CD4-positive, alpha-beta T cell treated with Interleukin-4 for 1 hour (primary cell): ENCODE measurements at regions not wholly inside any gene's neighbourhood (a gene's known extent, or its start where the extent isn't known, plus 50 kb on each side); places are given as distances from the start of the nearest gene placed in this dataset.
A peak's percentile ranks its signal among the peaks of the same experiment; 100 is the strongest.
"Not testable (repeated sequence)": the region's sequence is repeated elsewhere in the genome, so short reads cannot be mapped to it uniquely, and the experiment has no call there.

Experiments
- DNase-seq, 2 donors: peaks; one replicate each; pipeline ENCODE4 v3.0.0-alpha.2; 2020 to 2022

GRCh38 chr1:172755099-172755498 lies 96.2 kb downstream of the FASLG start:
- no peak for DNase-seq

GRCh38 chr1:172756024-172756423 lies 97.1 kb downstream of the FASLG start:
- DNase-seq: no peak

DNA sequence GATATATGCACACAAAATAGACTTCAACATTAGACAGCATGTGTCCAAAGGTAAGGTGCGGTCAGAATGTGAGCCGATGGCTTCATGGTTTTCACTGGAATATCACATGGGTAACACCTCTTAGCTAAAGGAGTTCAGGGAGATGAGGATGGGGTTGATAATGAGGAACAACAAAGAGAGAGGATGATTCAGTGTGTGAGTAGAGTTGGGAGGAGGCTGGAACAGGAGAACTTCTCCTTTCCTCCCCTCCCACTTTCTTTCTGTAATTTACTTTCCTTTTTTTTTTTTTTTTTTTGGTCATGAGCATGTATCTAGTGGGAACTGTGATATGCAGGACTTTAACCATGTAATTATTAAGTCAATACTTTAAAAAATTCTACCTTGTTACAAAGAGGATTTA lies 99.4 kb downstream of the FASLG start:
- DNase-seq: no peak

GRCh38 chr1:172760121-172760520 lies 101.2 kb downstream of the FASLG start:
- no peak for DNase-seq

- no peak for DNase-seq
Measured at GRCh38 chr1:172761581-172762486, 102.9 kb downstream of the FASLG start.

GRCh38 chr1:172763057-172763456 lies 104.2 kb downstream of the FASLG start:
- DNase-seq: no peak

- peak in 1 of 2 donors; percentile 49 for DNase-seq
Measured at GRCh38 chr1:172764378-172764777, 105.5 kb downstream of the FASLG start.

DNA sequence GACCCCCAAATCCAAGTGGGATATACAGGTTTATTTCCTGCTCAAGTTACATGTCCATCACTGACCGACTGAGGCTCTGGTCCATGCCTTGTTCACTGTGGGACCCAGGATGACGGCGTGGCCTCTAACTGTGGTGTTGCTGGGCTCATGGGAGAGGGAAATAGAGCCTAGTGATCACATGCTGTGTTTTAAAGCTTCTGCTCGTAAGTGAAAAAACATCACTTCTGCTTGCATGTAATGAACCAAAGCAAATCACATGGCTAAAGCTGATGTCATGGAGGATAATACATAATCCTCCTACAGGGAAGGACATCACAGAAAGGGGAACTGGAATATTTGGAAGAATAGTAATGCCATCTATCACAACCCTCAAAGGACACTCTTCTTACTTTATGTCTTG lies 107.6 kb downstream of the FASLG start:
- no peak for DNase-seq

DNA sequence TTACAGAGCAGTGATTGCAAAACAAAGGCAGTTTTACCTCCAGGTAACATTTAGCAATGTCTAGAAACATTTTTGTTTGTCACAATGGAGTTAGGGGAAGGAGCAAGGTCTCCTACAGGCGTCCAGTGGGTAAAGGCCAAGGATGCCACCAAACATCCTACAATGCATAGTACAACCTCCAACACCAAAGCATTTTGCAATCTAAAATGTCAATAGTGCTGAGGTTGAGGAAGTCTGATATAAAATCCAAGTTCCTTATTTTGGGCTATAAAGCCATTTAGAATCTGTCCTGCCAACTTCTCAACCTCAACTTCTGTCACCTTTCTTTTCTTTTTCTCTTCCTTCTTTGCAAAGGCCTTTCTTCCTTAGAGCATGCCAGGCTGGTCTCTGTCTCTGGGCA lies 111.2 kb downstream of the FASLG start:
- DNase-seq: no peak

DNA sequence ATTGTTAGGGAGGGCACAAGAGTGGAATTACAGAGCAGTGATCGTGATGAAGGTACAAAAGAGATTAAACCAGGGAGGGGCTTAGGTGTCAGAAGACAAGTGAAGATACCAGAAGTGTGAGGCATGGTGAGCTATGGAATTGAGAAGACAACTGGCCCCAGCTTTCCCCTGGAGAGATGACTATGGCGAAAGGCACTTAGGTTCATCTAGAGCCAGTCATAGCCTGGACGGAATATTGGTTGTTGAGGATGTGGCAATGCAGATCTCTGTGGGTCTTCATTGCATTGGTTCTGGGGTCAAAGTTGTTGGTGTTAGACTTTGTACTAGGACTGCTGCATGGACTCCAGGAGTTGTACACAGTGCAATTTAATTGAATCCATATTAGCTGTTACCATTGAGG lies 115.7 kb downstream of the FASLG start:
- no peak for DNase-seq

- DNase-seq: no peak
Measured at GRCh38 chr1:172775606-172776005, 116.7 kb downstream of the FASLG start.

DNA sequence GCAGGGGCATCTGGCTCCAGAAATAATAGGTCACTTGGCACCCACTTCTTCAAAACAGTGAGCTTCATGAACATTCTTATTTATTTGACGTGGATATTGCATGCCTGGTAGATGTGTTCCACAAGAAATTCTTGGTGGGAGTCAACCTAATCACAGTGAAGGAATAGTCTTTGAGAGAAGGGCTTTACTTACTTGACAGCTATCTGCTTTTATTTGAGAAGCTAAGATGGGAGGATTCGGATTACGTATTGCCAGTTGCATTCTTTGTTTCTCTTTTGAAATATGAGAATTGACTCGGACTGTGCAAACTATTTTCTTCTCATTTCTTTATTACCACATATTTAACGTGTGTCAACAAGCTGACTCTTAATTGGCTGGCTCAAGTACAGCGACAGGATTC lies 117.2 kb downstream of the FASLG start:
- no peak for DNase-seq

- DNase-seq: no peak
Measured at GRCh38 chr1:172777767-172778166, 118.9 kb downstream of the FASLG start.

DNA sequence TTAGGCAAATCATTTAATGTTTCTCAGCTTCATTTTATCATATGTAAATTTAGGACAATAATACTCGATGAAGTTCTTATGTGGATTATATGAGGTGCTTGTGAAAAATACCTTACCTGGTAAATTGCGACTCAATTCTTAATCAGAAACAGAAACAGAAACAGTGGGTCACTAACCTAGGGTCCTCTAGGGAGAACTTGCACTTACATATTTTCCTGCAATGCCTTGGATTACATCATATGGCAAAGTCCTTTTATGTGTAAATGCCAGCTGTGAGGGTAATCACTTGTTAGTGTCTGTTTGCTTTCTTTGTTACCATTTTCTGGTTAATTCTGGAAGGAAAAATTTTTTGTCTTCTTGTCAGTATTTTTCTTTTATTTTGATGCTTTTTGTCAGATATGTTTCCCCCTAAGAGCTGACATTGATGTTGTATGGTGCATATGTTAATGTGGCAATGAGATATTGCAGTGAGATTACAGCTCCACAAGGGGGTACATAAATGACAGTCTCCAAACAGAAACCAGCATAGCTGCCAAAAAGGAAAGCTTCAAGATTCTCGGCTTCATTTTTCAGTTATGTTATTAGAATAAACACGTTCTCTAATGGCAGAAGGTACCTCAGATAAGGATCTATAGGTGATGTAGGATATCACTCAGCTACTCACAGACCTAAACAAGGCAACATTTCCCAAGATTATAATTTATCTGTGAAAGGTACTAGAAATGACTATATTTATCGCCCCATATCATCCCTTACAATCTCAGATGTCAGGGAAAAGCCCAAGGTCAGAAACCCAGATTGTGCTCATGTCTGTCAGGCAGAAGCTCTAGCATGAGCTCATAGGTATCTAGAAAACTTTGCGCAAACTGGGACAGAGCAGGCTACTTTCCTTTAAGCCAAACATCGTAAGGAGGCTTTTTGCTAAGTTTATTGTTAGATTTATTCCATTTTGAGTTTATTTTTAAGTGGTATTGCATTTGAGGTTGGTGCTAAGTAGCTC lies 119.9 kb downstream of the FASLG start:
- peak in 1 of 2 donors; percentile 42 for DNase-seq

DNA sequence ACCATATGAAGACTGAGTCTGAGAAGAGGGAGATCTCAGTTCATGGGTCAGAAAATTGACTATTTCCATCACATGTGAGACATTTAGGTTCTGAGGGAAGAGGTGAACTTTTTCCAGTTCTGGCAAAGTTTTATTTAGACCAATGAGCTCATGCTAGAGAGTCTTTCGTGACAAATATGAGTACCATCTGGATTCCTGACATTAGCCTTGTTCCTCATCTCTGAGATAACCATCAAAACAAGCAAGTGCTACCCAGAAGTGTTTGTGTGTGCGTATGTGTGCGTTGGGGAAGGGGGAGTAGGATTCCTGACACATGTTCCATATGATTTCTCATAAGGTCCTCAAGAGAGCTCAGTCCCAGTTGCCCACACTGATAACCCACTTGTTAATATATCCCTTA lies 120.6 kb downstream of the FASLG start:
- no peak for DNase-seq

DNA sequence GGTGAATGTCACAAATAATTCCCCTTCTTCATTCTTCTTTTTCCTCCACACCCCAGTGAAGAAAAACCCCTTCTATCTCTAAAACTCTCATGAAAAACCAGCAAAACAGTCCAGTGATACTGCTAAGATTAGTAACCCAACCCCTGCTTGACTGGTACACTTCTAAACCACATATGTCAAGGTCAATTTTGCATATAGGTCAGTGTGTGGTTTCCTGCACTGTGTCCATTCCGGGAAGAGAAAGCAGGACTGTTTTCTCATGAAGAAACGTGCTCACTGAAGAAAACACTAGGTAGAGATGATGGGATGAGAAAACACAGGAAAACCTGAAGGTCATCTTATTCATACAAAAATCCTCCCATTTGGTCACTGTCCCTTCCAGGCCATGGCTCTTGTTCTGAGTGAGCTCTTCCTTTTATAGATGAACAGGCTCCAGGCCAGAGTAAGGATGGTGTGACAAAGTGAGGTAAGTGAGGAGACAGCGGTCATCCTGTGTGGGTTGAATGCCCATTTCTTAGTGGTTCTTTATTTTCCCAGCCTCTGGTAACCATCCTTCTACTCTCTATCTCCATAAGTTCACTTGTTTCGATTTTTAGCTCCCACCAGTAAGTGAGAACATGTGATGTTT lies 122.7 kb downstream of the FASLG start:
- no peak for DNase-seq

DNA sequence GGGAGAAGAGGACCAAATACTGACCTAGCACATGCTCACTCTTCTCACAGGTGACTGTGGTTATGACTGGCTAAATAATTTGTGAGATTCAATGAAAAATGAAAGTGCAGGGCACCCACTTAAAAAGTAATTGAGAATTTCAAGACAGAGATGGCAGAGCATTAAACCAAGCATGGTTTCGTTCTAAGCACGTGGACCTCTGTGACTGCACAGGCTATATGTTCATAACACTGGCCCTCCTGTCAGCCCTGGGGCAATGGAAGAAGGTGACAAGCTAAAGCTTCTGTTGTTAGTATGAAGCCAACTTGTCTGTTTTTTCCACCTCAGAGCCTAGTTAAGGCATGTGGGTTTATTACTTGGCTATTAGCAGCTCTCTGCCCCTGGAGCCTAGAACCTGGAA lies 130.9 kb downstream of the FASLG start:
- DNase-seq: no peak

DNA sequence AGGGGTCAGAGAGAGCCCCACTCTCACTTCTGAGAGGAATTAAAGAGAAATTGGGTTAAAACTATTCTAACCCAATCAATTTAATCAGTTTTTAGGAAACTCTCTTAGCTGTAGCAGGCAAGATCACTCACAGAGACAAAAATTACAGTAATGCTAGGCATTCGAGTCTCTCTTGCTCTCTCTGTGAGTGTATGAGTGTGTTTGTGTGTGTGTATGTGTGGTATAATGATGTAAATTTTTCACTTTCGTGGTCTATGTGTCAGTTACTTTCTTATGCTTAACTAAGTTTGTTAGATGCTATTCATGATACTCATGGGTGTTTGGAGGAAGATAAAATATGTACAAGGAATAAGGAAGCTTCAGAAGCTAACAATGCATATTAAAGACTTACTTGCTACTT lies 131.3 kb downstream of the FASLG start:
- DNase-seq: no peak

- no peak for DNase-seq
Measured at GRCh38 chr1:172793823-172794222, 134.9 kb downstream of the FASLG start.

GRCh38 chr1:172795741-172796140 lies 136.8 kb downstream of the FASLG start:
- no peak for DNase-seq

GRCh38 chr1:172799804-172800203 lies 140.9 kb downstream of the FASLG start:
- not testable (repeated sequence) for DNase-seq

DNA sequence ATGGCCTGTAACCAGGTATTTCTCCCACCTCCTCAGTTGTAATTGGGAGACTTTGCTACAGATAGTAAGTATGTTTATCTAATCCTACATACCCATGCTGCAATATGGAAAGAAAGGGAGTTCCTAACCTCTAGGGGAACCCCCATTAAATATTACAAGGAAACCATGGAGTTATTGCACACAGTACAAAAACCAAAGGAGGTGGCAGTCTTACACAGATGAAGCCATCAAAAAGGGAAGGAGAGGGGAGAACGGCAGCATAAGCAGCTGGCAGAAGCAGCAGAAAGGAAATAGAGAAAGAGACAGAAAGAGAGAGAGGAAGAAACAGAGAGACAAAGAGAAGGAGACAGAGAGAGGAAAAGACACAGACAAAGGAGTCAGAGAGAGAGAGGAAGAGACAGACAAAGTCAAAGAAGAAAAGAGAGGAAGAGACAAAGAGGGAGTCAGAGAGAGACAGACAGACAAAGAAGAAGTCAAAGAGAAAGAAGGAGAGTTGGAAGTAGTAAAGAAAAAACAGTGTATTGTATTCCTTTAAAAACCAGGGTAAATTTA lies 142.9 kb downstream of the FASLG start:
- no peak for DNase-seq

- DNase-seq: no peak
Measured at GRCh38 chr1:172809750-172810149, 150.8 kb downstream of the FASLG start.
